ENCODE measurements at regions not wholly inside any gene's neighbourhood (a gene's known extent, or its start where the extent isn't known, plus 50 kb on each side); places are given as distances from the start of the nearest gene placed in this dataset.

DNA sequence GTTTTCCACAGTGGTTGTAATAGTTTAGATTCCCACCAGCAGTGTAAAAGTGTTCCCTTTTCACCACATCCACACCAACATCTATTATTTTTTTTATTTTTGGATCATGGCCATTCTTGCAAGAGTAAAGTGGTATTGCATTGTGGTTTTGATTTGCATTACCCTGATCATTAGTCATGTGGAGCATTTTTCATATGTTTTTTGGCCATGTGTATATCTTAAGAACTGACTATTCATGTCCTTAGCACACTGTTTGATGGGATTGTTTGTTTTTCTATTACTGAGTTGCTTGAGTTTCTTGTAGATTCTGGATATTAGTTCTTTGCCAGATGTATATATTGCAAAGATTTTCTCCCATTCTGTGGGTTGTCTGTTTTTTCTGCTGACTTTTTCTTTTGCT, 820.1 kb downstream of the TENT5A start:
- H3K27me3 Mint-ChIP-seq (ENCODE audit: insufficient read depth, unreplicated experiment): no peaks in the 10 kb centered on the region
- peak; percentile 2 for DNase-seq (ENCODE audit: unreplicated experiment)
- TF ChIP-seq, protein P1, sequence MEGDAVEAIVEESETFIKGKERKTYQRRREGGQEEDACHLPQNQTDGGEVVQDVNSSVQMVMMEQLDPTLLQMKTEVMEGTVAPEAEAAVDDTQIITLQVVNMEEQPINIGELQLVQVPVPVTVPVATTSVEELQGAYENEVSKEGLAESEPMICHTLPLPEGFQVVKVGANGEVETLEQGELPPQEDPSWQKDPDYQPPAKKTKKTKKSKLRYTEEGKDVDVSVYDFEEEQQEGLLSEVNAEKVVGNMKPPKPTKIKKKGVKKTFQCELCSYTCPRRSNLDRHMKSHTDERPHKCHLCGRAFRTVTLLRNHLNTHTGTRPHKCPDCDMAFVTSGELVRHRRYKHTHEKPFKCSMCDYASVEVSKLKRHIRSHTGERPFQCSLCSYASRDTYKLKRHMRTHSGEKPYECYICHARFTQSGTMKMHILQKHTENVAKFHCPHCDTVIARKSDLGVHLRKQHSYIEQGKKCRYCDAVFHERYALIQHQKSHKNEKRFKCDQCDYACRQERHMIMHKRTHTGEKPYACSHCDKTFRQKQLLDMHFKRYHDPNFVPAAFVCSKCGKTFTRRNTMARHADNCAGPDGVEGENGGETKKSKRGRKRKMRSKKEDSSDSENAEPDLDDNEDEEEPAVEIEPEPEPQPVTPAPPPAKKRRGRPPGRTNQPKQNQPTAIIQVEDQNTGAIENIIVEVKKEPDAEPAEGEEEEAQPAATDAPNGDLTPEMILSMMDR (IDR thresholded peaks at IDR 0.05; ENCODE audit: unreplicated experiment): no peak
- H3K9me3 Mint-ChIP-seq (ENCODE audit: unreplicated experiment): peaks cover 13% of the 10 kb centered on the region
- H3K36me3 Mint-ChIP-seq (ENCODE audit: insufficient read depth, unreplicated experiment): no peaks in the 10 kb centered on the region
- no peak overlapping the region for H3K27ac Mint-ChIP-seq (ENCODE audit: low read depth, unreplicated experiment)
- no TSS peak for BruUV-seq (replicated peaks)
- intact Hi-C loops (cut with micrococcal nuclease): no loop called here
- ChIA-PET CTCF (no interaction called here), POLR2A (no interaction called here)
- H3K4me1 Mint-ChIP-seq (ENCODE audit: insufficient read depth, unreplicated experiment): no peaks in the 10 kb centered on the region
- H3K4me3 Mint-ChIP-seq (ENCODE audit: unreplicated experiment): no peak overlapping the region

DNA sequence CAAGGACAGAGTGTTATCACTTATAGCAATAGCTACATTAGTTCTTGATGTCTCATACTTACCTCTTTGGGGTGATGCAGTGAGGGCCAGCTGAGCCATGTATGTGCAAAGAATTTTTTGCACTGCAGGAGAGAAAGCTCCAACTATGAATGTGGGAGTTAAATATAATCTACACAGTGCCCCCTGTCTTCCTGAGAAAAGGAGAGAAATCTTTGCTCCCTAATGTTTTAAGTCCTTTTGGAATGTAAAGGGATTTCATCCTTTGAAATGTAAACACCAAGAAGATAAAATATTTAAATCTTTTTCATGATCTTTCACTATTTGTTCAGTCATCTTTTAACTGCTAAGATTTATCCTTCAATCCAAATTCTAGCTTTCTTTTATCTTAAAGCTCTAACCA, 822.1 kb downstream of the TENT5A start:
- Mint-ChIP-seq H3K27me3 (ENCODE audit: insufficient read depth, unreplicated experiment) (no peaks in the 10 kb centered on the region), H3K4me3 (ENCODE audit: unreplicated experiment) (no peak overlapping the region), H3K4me1 (ENCODE audit: insufficient read depth, unreplicated experiment) (no peaks in the 10 kb centered on the region), H3K36me3 (ENCODE audit: insufficient read depth, unreplicated experiment) (no peaks in the 10 kb centered on the region), H3K9me3 (ENCODE audit: unreplicated experiment) (peaks cover 24% of the 10 kb centered on the region), H3K27ac (ENCODE audit: low read depth, unreplicated experiment) (no peak overlapping the region)
- ChIA-PET POLR2A (no interaction called here), CTCF (interaction anchor here (1.2 kb wide), 1 partner anchor 10 kb away, joined by 4 read pairs; no protein-coding TSS in a partner anchor)
- intact Hi-C loops (cut with micrococcal nuclease): no loop called here
- no peak for DNase-seq (ENCODE audit: unreplicated experiment)
- no TSS peak for BruUV-seq (replicated peaks)
- TF ChIP-seq, protein P1 (IDR thresholded peaks at IDR 0.05; ENCODE audit: unreplicated experiment): no peak

DNA sequence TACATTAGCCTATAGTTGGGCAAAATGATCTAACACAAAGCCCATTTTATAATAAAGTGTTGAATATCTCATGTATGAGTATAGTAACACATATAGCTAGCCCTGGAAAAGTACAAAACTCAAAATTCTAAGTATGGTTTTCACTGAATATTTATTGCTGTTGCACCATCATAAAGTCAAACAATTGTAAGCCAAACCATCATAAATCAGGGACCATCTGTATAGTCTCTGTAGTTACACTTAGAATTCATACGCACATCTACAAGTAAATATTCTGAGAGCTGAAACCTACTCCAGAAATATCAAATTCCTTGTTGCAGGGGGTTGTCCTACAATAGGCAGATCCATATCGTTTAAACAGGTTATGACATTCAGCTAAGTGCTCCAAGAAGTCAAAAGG, 817.3 kb downstream of the BCKDHB start:
- H3K4me3 Mint-ChIP-seq (ENCODE audit: unreplicated experiment): no peak overlapping the region
- intact Hi-C loops (cut with micrococcal nuclease): loop anchor here (2.0 kb wide), 1 partner anchor 319 kb away; no protein-coding TSS in a partner anchor
- no peaks in the 10 kb centered on the region for H3K27me3 Mint-ChIP-seq (ENCODE audit: insufficient read depth, unreplicated experiment)
- H3K9me3 Mint-ChIP-seq (ENCODE audit: unreplicated experiment): peaks cover 11% of the 10 kb centered on the region
- H3K4me1 Mint-ChIP-seq (ENCODE audit: insufficient read depth, unreplicated experiment): no peaks in the 10 kb centered on the region
- H3K27ac Mint-ChIP-seq (ENCODE audit: low read depth, unreplicated experiment): no peak overlapping the region
- DNase-seq (ENCODE audit: unreplicated experiment): no peak
- H3K36me3 Mint-ChIP-seq (ENCODE audit: insufficient read depth, unreplicated experiment): no peaks in the 10 kb centered on the region
- ChIA-PET POLR2A (no interaction called here), CTCF (interaction anchor here (0.5 to 1.0 kb wide), 2 partner anchors 9 to 1137 kb away, joined by 3 read pairs; no protein-coding TSS in a partner anchor)
- BruUV-seq (replicated peaks): no TSS peak
- TF ChIP-seq, protein P1 (IDR thresholded peaks at IDR 0.05; ENCODE audit: unreplicated experiment): no peak

DNA sequence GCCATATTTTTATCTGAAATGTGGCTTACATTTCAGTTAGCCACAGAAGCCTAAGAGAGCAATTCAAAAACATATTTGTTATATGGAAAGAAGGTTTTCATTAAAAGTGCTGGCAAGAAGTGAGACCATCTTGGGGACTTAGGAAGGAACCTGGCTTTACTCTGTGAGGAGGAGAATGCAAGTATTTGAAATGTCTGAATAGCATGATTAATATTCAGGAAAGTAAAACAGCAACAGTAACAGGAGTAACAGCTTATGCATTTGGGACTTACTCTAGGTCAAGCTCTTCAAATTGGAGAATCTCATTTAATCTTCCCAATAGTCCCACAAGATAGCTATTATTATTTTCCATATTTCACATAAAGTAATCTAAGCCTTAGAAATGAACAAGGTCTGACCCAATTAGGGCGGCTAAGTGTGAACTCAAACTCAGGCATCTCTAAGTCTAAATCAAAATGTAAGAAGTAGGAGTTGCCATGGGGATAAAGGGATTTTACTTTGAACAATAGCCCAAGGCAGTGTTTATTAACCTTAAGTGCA, 816.5 kb downstream of the BCKDHB start:
- POLR2A ChIA-PET: no interaction called here
- BruUV-seq (replicated peaks): no TSS peak
- no peaks in the 10 kb centered on the region for H3K27me3 Mint-ChIP-seq (ENCODE audit: insufficient read depth, unreplicated experiment)
- no peaks in the 10 kb centered on the region for H3K4me1 Mint-ChIP-seq (ENCODE audit: insufficient read depth, unreplicated experiment)
- peaks cover 11% of the 10 kb centered on the region for H3K9me3 Mint-ChIP-seq (ENCODE audit: unreplicated experiment)
- H3K27ac Mint-ChIP-seq (ENCODE audit: low read depth, unreplicated experiment): no peak overlapping the region
- CTCF ChIA-PET: interaction anchor here (0.5 to 1.0 kb wide), 4 partner anchors 180 to 1138 kb away, joined by 3 to 4 read pairs (median 3); no protein-coding TSS in a partner anchor
- no peak for DNase-seq (ENCODE audit: unreplicated experiment)
- TF ChIP-seq, protein P1 (IDR thresholded peaks at IDR 0.05; ENCODE audit: unreplicated experiment): no peak
- H3K36me3 Mint-ChIP-seq (ENCODE audit: insufficient read depth, unreplicated experiment): no peaks in the 10 kb centered on the region
- no peak overlapping the region for H3K4me3 Mint-ChIP-seq (ENCODE audit: unreplicated experiment)
- intact Hi-C loops (cut with micrococcal nuclease): loop anchor here (2.0 kb wide), 1 partner anchor 318 kb away; no protein-coding TSS in a partner anchor

Data from MCF 10A (cell line).